RWPE1 (cell line): ENCODE measurements at regions not wholly inside any gene's neighbourhood (a gene's known extent, or its start where the extent isn't known, plus 50 kb on each side); places are given as distances from the start of the nearest gene placed in this dataset.
"Not testable (repeated sequence)": the region's sequence is repeated elsewhere in the genome, so short reads cannot be mapped to it uniquely, and the experiment has no call there.

ENCODE experiments used
- CTCF ChIA-PET: fragments of 350-600 bp; sonication (Branson Sonifier 250); formaldehyde crosslinking; extraction: SDS; loops from one replicate; lab custom pipeline; 2021; lab: Yijun Ruan, JAX
- POLR2A ChIA-PET: fragments of 400-600 bp; formaldehyde crosslinking; extraction: SDS; loops from one replicate; lab custom pipeline; 2020; ENCODE audit warnings: antibody characterized with exemption; ENCODE audit not compliant: low non-redundant PET; lab: Yijun Ruan, JAX
- DNase-seq: peaks from one replicate; pipeline ENCODE4 v3.0.0; 2012; ENCODE audit warnings: low spot score
- H3K27ac ChIP-seq: fragments of 450-650 bp; 2 replicates; pipeline ENCODE4 v1.5.1; 2017
- CTCF ChIP-seq: fragments of 450-650 bp; conservative IDR thresholded peaks from 2 replicates; pipeline ENCODE4 v1.5.1; 2017; ENCODE audit warnings: low read depth, mild to moderate bottlenecking

- TF ChIP-seq CTCF: no peak
- DNase-seq: no peak
- ChIA-PET CTCF (interaction anchor here (1.1 kb wide), 1 partner anchor 8 kb away, joined by 3 read pairs; no protein-coding TSS in a partner anchor), POLR2A (no interaction called here)
- H3K27ac ChIP-seq: no peak overlapping the region
These were observed 951.5 kb downstream of the GALC start for GRCh38 chr14:87041290-87042020.

GRCh38 chr14:87034680-87035079 is 958.3 kb downstream of the GALC start:
- ChIA-PET POLR2A (no interaction called here), CTCF (no interaction called here)
- H3K27ac ChIP-seq: no peak overlapping the region
- no peak for DNase-seq
- no peak for TF ChIP-seq CTCF

GRCh38 chr14:87030197-87030596 is 962.8 kb downstream of the GALC start:
- CTCF ChIA-PET: interaction anchor here (0.7 kb wide), 1 partner anchor 570 kb away, joined by 3 read pairs; no protein-coding TSS in a partner anchor
- TF ChIP-seq CTCF: no peak
- H3K27ac ChIP-seq: no peak overlapping the region
- POLR2A ChIA-PET: no interaction called here
- DNase-seq: no peak

GRCh38 chr14:87020106-87020505 is 972.9 kb downstream of the GALC start:
- POLR2A ChIA-PET, DNase-seq, CTCF ChIA-PET, H3K27ac ChIP-seq: not testable (repeated sequence)

GRCh38 chr14:87018294-87018693 is 974.7 kb downstream of the GALC start:
- POLR2A ChIA-PET: no interaction called here
- CTCF ChIA-PET: no interaction called here
- DNase-seq: no peak
- TF ChIP-seq CTCF: no peak
- no peak overlapping the region for H3K27ac ChIP-seq

GRCh38 chr14:87017335-87017734 is 975.6 kb downstream of the GALC start:
- ChIA-PET POLR2A (no interaction called here), CTCF (no interaction called here)
- no peak for DNase-seq
- no peak for TF ChIP-seq CTCF
- no peak overlapping the region for H3K27ac ChIP-seq

GRCh38 chr14:87014856-87015255 is 978.1 kb downstream of the GALC start:
- no peak overlapping the region for H3K27ac ChIP-seq
- no peak for DNase-seq
- ChIA-PET CTCF (interaction anchor here (0.6 kb wide), 1 partner anchor 214 kb away, joined by 3 read pairs; no protein-coding TSS in a partner anchor), POLR2A (no interaction called here)
- TF ChIP-seq CTCF: no peak
